ENCODE measurements at regions not wholly inside any gene's neighbourhood (a gene's known extent, or its start where the extent isn't known, plus 50 kb on each side); places are given as distances from the start of the nearest gene placed in this dataset.
"Not testable (repeated sequence)": the region's sequence is repeated elsewhere in the genome, so short reads cannot be mapped to it uniquely, and the experiment has no call there.

GRCh38 chr16:9141813-9142212, 50.4 kb downstream of the HAPSTR1 start:
- DNase-seq (no peak), ATAC-seq (no peak)
- intact Hi-C loops (cut with DNase I) = no loop called here

- DNase-seq (no peak), ATAC-seq (no peak)
- intact Hi-C loops (cut with DNase I) = no loop called here
Observed at GRCh38 chr16:9144106-9144505, 52.7 kb downstream of the HAPSTR1 start.

GRCh38 chr16:9148374-9149015, 57.1 kb downstream of the HAPSTR1 start:
- intact Hi-C loops (cut with DNase I) = no loop called here
- DNase-seq (no peak), ATAC-seq (no peak)

- intact Hi-C loops (cut with DNase I) = no loop called here
- DNase-seq (no peak), ATAC-seq (no peak)
Observed at GRCh38 chr16:9151074-9151473, 59.6 kb downstream of the HAPSTR1 start.

- DNase-seq (no peak), ATAC-seq (no peak)
- intact Hi-C loops (cut with DNase I) = no loop called here
Observed at GRCh38 chr16:9151597-9151996, 60.2 kb downstream of the HAPSTR1 start.

- intact Hi-C loops (cut with DNase I) = no loop called here
- ATAC-seq (no peak), DNase-seq (no peak)
Observed at GRCh38 chr16:9152649-9153501, 61.4 kb downstream of the HAPSTR1 start.

GRCh38 chr16:9153502-9153864, 62.0 kb downstream of the HAPSTR1 start:
- DNase-seq = no peak
- ATAC-seq = no peak
- intact Hi-C loops (cut with DNase I) = no loop called here

GRCh38 chr16:9154567-9155410, 63.3 kb downstream of the HAPSTR1 start:
- no peak for ATAC-seq
- no peak for DNase-seq
- intact Hi-C loops (cut with DNase I) = no loop called here

GRCh38 chr16:9155871-9156270, 64.4 kb downstream of the HAPSTR1 start:
- DNase-seq = no peak
- no peak for ATAC-seq
- intact Hi-C loops (cut with DNase I) = no loop called here

- intact Hi-C loops (cut with DNase I) = loop anchor here in 1 of 2 donors (10.0 kb wide), 1 partner anchor 1025 kb away; the partner anchor contains the start of gene GRIN2A
- DNase-seq (peak; percentile 30), ATAC-seq (peak; percentile 38 to 81)
Observed at GRCh38 chr16:9159839-9160550, 68.6 kb downstream of the HAPSTR1 start.

GRCh38 chr16:9160551-9160911, 69.1 kb downstream of the HAPSTR1 start:
- no peak for ATAC-seq
- intact Hi-C loops (cut with DNase I) = loop anchor here in 1 of 2 donors (10.0 kb wide), 1 partner anchor 1024 kb away; the partner anchor contains the start of gene GRIN2A

GRCh38 chr16:9165681-9166080, 74.2 kb downstream of the HAPSTR1 start:
- no peak for ATAC-seq
- intact Hi-C loops (cut with DNase I) = loop anchor here in 1 of 2 donors (10.0 kb wide), 1 partner anchor 1019 kb away; the partner anchor contains the start of gene GRIN2A
- no peak for DNase-seq

More at GRCh38 chr16:9160551-9160911, 69.1 kb downstream of the HAPSTR1 start:
- no peak for DNase-seq

GRCh38 chr16:9166326-9166993, 75.0 kb downstream of the HAPSTR1 start:
- DNase-seq, ATAC-seq: not testable (repeated sequence)
- intact Hi-C loops (cut with DNase I) = loop anchor here in 1 of 2 donors (10.0 kb wide), 1 partner anchor 1018 kb away; the partner anchor contains the start of gene GRIN2A

- intact Hi-C loops (cut with DNase I) = loop anchor here in 1 of 2 donors (10.0 kb wide), 1 partner anchor 1016 kb away; the partner anchor contains the start of gene GRIN2A
- DNase-seq (no peak), ATAC-seq (no peak)
Observed at GRCh38 chr16:9169094-9169493, 77.7 kb downstream of the HAPSTR1 start.

- no peak for ATAC-seq
- intact Hi-C loops (cut with DNase I) = no loop called here
- DNase-seq = no peak
Observed at GRCh38 chr16:9170470-9170869, 79.0 kb downstream of the HAPSTR1 start.

- ATAC-seq = no peak
- no peak for DNase-seq
- intact Hi-C loops (cut with DNase I) = no loop called here
Observed at GRCh38 chr16:9176547-9177418, 85.3 kb downstream of the HAPSTR1 start.

- intact Hi-C loops (cut with DNase I) = no loop called here
- DNase-seq = no peak
- no peak for ATAC-seq
Observed at GRCh38 chr16:9177861-9178260, 86.4 kb downstream of the HAPSTR1 start.
